ENCODE measurements at regions not wholly inside any gene's neighbourhood (a gene's known extent, or its start where the extent isn't known, plus 50 kb on each side); places are given as distances from the start of the nearest gene placed in this dataset.
"Not testable (repeated sequence)": the region's sequence is repeated elsewhere in the genome, so short reads cannot be mapped to it uniquely, and the experiment has no call there.

DNA sequence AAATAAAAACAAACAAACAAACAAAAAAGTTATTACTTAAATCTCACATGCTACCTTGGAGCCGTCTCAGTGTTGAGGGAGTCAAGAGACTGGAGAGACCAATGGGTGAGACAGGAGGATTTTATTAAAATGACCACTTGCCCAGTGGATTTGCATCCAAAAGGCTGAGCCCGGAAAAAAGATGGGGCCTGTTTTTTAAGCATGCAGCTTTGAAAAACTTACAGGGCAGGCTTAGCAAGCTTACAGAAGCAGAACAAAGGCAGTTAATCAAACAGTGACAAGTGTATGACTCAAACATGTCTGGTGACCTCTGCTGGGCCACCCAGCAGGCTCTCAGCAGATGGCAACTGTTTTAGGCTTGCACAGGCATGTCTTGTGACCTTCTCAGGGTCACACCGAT, 82.5 kb downstream of the POTEH start:
- H3K9me3 Mint-ChIP-seq: peaks cover 15% of the 10 kb centered on the region
- H3K27ac ChIP-seq (ENCODE audit: low read depth, low read length); H3K4me3 ChIP-seq (ENCODE audit: low read length); H3K27ac Mint-ChIP-seq; H3K4me1 Mint-ChIP-seq; DNase-seq; H3K36me3 ChIP-seq (ENCODE audit: control insufficient read depth, insufficient read depth, low read length); H3K9ac ChIP-seq (ENCODE audit: extremely low read depth, low read length, poor library complexity, severe bottlenecking); H3K4me3 Mint-ChIP-seq; H3K4me1 ChIP-seq (ENCODE audit: control insufficient read depth, insufficient read depth, low read length); H3K36me3 Mint-ChIP-seq (ENCODE audit: low read depth); H3K27me3 ChIP-seq (ENCODE audit: control insufficient read depth, insufficient read depth, low read length, poor library complexity, severe bottlenecking); H3K9me3 ChIP-seq (ENCODE audit: control insufficient read depth, low read length); H3K27me3 Mint-ChIP-seq (ENCODE audit: insufficient read depth): not testable (repeated sequence)
- 84 to 100% methylated on average over 1 to 2 of the region's 3 CpGs for WGBS, 2 experiments (ENCODE audit: insufficient coverage in 1 of 2, insufficient read length in 1 of 2)

DNA sequence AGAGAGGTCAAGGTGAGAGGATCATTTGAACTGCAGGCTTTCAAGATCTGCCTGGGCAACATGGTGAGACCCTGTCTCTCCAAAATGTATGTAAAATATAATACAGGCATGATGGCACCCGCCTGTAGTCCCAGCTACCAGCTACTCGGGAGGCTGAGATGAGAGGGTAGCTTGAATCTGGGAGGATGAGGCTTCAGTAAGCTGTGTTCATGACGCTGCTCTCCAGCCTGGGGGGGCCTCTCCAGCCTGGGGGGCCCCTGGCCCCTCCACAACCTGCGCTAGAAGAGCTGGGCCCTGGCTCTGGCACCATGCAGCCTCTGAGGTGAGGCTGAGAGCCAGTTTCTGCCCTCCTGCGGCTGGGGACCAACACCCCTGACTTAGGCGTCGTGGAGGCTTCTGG, 85.3 kb downstream of the POTEH start:
- not testable (repeated sequence) for H3K27ac Mint-ChIP-seq; H3K36me3 ChIP-seq (ENCODE audit: control insufficient read depth, insufficient read depth, low read length); H3K36me3 Mint-ChIP-seq (ENCODE audit: low read depth); H3K4me3 Mint-ChIP-seq; DNase-seq; H3K27me3 Mint-ChIP-seq (ENCODE audit: insufficient read depth); H3K27me3 ChIP-seq (ENCODE audit: control insufficient read depth, insufficient read depth, low read length, poor library complexity, severe bottlenecking); H3K4me1 Mint-ChIP-seq; H3K9me3 ChIP-seq (ENCODE audit: control insufficient read depth, low read length); H3K9ac ChIP-seq (ENCODE audit: extremely low read depth, low read length, poor library complexity, severe bottlenecking); H3K4me3 ChIP-seq (ENCODE audit: low read length); H3K4me1 ChIP-seq (ENCODE audit: control insufficient read depth, insufficient read depth, low read length); H3K27ac ChIP-seq (ENCODE audit: low read depth, low read length)
- H3K9me3 Mint-ChIP-seq: peaks cover 17% of the 10 kb centered on the region
- WGBS, 2 experiments (ENCODE audit: insufficient coverage in 1 of 2, insufficient read length in 1 of 2): 84% methylated on average over 3 of the region's 7 CpGs; no CpG with 5 or more reads in 1 of the 2 experiments

DNA sequence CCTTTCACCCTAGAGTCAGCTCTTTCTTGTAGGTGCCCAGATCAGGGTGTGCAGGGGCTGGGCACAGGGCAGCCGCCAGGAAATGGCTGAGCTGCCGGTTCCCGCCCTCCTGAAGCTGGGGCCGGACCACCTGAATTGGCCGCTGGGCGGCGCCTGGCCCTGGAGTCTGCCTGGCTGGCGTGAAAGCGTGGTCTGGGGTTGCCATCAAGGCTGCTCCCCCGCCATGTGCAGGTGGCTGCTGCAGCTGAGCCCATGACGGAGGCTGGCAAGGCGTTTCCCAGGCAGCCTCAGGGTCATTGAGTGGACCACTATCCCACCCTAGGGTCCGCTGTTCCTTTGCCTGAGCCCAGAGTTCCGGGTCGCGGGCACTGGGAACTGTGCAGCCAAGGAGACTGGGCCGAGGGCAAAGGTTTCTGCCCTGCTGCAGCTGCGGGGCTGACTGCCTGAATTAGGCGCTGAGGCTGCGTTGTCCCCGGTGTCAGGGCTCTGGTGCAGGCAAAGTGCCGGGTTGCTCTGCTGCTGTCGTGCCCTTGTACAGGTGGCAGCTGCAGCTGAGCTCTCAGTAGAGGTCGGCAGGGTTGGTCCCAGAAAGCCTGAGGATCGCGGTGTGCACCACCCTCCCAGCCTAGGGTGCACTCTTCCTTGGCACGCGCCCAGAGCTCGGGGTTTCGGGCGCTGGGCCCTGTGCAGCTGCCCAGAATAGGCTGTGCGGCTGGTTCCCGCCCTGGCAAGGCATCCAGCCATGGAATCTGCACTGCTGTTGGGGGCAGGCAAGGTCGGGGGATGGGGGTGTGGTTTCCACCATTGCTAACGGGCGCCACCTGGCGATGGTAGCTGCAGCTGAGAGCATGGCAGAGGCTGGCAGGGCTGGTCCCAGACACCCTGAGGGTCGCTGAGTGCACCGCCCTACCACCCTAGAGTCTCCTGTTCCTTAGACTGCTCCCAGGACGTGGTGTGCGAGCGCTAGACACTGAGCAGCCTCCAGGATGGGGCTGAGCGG, 86.1 kb downstream of the POTEH start:
- not testable (repeated sequence) for H3K27ac Mint-ChIP-seq

DNA sequence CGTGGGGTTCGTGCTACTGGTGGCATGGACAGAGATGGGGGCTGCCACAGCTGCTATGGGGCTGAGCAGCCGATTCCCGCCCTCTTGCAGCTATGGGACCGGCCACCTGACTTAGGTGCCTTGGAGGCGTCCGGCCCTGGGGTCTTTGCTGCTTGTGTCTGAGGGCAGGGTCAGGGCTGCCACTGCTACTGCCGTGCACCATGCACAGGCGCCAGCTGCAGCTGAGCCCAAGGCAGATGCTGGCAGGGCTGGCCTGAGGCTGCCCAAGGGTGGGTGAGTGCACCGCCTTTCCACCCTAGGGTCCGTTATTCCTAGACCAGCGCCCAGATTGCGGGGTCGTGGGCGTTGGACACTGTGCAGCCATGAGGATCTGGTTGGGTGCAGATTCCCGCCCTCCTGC, 86.9 kb downstream of the POTEH start:
- not testable (repeated sequence) for H3K36me3 ChIP-seq (ENCODE audit: control insufficient read depth, insufficient read depth, low read length); H3K9me3 ChIP-seq (ENCODE audit: control insufficient read depth, low read length); H3K27me3 Mint-ChIP-seq (ENCODE audit: insufficient read depth); H3K4me1 Mint-ChIP-seq; H3K27me3 ChIP-seq (ENCODE audit: control insufficient read depth, insufficient read depth, low read length, poor library complexity, severe bottlenecking); H3K36me3 Mint-ChIP-seq (ENCODE audit: low read depth); H3K27ac ChIP-seq (ENCODE audit: low read depth, low read length); H3K4me3 Mint-ChIP-seq; H3K4me1 ChIP-seq (ENCODE audit: control insufficient read depth, insufficient read depth, low read length); H3K4me3 ChIP-seq (ENCODE audit: low read length); H3K27ac Mint-ChIP-seq; DNase-seq; H3K9ac ChIP-seq (ENCODE audit: extremely low read depth, low read length, poor library complexity, severe bottlenecking)
- WGBS, 2 experiments (ENCODE audit: insufficient coverage in 1 of 2, insufficient read length in 1 of 2): 95% methylated on average over 8 of the region's 16 CpGs; no CpG with 5 or more reads in 1 of the 2 experiments
- peaks cover 14% of the 10 kb centered on the region for H3K9me3 Mint-ChIP-seq

More for the DNA sequence above, 86.1 kb downstream of the POTEH start:
- not testable (repeated sequence) for H3K27me3 ChIP-seq (ENCODE audit: control insufficient read depth, insufficient read depth, low read length, poor library complexity, severe bottlenecking); H3K36me3 ChIP-seq (ENCODE audit: control insufficient read depth, insufficient read depth, low read length); H3K36me3 Mint-ChIP-seq (ENCODE audit: low read depth); H3K4me1 Mint-ChIP-seq; H3K9me3 ChIP-seq (ENCODE audit: control insufficient read depth, low read length); H3K27ac ChIP-seq (ENCODE audit: low read depth, low read length); H3K27me3 Mint-ChIP-seq (ENCODE audit: insufficient read depth); H3K9ac ChIP-seq (ENCODE audit: extremely low read depth, low read length, poor library complexity, severe bottlenecking); H3K4me3 ChIP-seq (ENCODE audit: low read length); H3K4me1 ChIP-seq (ENCODE audit: control insufficient read depth, insufficient read depth, low read length); H3K4me3 Mint-ChIP-seq
- peak; percentile 13 for DNase-seq
- WGBS, 2 experiments (ENCODE audit: insufficient coverage in 1 of 2, insufficient read length in 1 of 2): 67 to 78% methylated on average over 5 to 15 of the region's 43 CpGs
- H3K9me3 Mint-ChIP-seq: peaks cover 17% of the 10 kb centered on the region

DNA sequence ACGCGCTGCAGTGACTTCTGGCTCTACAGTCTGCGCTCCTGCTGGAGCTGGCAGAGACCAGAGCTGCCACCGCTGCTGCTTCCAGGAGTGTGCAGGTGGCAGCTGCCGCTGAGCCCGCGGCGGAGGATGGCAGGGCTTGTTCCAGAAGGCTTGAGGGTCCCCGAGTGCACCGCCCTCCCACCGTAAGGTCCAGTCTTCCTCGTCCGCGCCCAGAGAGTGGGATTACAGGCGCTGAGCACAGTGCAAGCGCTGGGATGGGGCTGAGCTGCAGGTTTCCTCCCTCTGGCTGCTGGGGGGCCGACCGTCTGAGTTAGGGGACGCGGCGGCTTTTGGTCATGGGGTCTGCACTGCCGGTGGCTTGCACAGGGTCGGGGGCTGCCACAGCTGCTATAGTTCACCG, 87.3 kb downstream of the POTEH start:
- not testable (repeated sequence) for H3K9ac ChIP-seq (ENCODE audit: extremely low read depth, low read length, poor library complexity, severe bottlenecking); H3K4me1 Mint-ChIP-seq; H3K27ac Mint-ChIP-seq; H3K27me3 ChIP-seq (ENCODE audit: control insufficient read depth, insufficient read depth, low read length, poor library complexity, severe bottlenecking); DNase-seq; H3K27me3 Mint-ChIP-seq (ENCODE audit: insufficient read depth); H3K4me3 Mint-ChIP-seq; H3K9me3 ChIP-seq (ENCODE audit: control insufficient read depth, low read length); H3K4me1 ChIP-seq (ENCODE audit: control insufficient read depth, insufficient read depth, low read length); H3K27ac ChIP-seq (ENCODE audit: low read depth, low read length); H3K36me3 Mint-ChIP-seq (ENCODE audit: low read depth); H3K36me3 ChIP-seq (ENCODE audit: control insufficient read depth, insufficient read depth, low read length); H3K4me3 ChIP-seq (ENCODE audit: low read length)
- WGBS, 2 experiments (ENCODE audit: insufficient coverage in 1 of 2, insufficient read length in 1 of 2): no CpG with 5 or more reads among the region's 24 CpGs
- H3K9me3 Mint-ChIP-seq: peaks cover 11% of the 10 kb centered on the region

DNA sequence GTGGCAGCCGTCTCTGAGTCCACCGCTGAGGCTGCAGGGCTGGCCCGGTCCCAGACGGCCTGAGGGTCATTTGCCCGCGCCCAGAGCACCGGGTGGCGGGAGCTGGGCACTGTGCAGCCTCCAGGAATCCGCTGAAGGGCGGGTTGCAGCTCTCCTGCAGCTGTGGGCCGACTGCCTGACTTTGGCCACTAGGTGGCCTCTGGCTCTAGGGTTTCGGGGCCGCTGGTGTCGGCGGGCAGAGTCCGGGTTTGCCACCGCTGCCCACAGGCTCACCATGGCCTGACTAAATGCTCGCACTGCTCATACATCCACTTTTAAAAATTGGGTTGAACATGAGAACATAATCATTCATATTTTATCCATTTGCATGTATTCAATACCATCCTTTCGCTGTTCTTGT, 87.7 kb downstream of the POTEH start:
- not testable (repeated sequence) for H3K27ac Mint-ChIP-seq; H3K4me3 ChIP-seq (ENCODE audit: low read length); H3K9me3 ChIP-seq (ENCODE audit: control insufficient read depth, low read length); H3K4me1 ChIP-seq (ENCODE audit: control insufficient read depth, insufficient read depth, low read length); H3K4me1 Mint-ChIP-seq; H3K27me3 Mint-ChIP-seq (ENCODE audit: insufficient read depth); H3K4me3 Mint-ChIP-seq; H3K27me3 ChIP-seq (ENCODE audit: control insufficient read depth, insufficient read depth, low read length, poor library complexity, severe bottlenecking); DNase-seq; H3K36me3 Mint-ChIP-seq (ENCODE audit: low read depth); H3K36me3 ChIP-seq (ENCODE audit: control insufficient read depth, insufficient read depth, low read length); H3K27ac ChIP-seq (ENCODE audit: low read depth, low read length); H3K9me3 Mint-ChIP-seq; H3K9ac ChIP-seq (ENCODE audit: extremely low read depth, low read length, poor library complexity, severe bottlenecking)
- no CpG with 5 or more reads among the region's 19 CpGs for WGBS, 2 experiments (ENCODE audit: insufficient coverage in 1 of 2, insufficient read length in 1 of 2)

DNA sequence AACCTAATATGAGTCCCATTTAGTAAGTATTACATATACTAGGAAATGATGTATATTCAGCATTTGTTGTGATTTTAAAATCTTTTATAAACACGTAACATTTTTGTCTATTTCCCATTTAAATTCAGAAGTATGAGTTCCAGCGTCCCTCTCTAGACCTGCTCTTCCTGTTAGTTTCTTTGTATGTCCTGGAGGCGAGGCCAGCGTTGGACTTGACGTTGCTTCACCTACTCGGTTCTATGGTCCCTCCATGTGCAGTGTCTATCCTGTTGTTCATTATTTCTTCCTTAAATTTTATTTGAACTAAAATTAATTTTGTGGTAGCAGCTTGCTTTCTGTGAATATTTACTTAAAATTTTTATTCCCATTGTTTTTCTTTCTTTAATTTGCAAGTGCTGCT, 88.5 kb downstream of the POTEH start:
- H3K4me1 Mint-ChIP-seq; DNase-seq; H3K36me3 Mint-ChIP-seq (ENCODE audit: low read depth); H3K4me3 Mint-ChIP-seq; H3K9ac ChIP-seq (ENCODE audit: extremely low read depth, low read length, poor library complexity, severe bottlenecking); H3K9me3 ChIP-seq (ENCODE audit: control insufficient read depth, low read length); H3K27me3 ChIP-seq (ENCODE audit: control insufficient read depth, insufficient read depth, low read length, poor library complexity, severe bottlenecking); H3K4me3 ChIP-seq (ENCODE audit: low read length); H3K9me3 Mint-ChIP-seq; H3K27me3 Mint-ChIP-seq (ENCODE audit: insufficient read depth); H3K27ac Mint-ChIP-seq; H3K36me3 ChIP-seq (ENCODE audit: control insufficient read depth, insufficient read depth, low read length); H3K4me1 ChIP-seq (ENCODE audit: control insufficient read depth, insufficient read depth, low read length); H3K27ac ChIP-seq (ENCODE audit: low read depth, low read length): not testable (repeated sequence)
- WGBS, 2 experiments (ENCODE audit: insufficient coverage in 1 of 2, insufficient read length in 1 of 2): 74% methylated on average over 4 of the region's 6 CpGs; no CpG with 5 or more reads in 1 of the 2 experiments
